ENCODE measurements at regions not wholly inside any gene's neighbourhood (a gene's known extent, or its start where the extent isn't known, plus 50 kb on each side); places are given as distances from the start of the nearest gene placed in this dataset.

DNA sequence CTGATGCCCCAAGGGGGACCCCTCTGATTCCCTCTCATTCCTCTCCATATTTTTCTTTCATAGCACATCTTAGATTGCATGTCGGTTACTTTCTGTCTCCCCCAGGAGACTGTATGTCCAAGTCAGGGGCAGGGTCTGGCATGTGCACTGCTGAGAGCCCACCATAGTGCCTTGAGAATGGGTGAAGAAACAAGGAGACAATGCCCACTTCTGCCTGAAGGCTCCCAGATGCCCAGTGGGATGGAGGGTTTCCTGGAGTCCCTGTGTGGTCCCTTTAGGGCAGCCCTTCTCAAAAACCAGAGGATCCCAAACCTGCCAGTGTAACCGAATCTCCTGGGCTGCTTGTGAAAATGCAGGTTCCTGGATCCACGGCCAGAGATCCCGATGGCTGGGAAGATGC, 126.5 kb upstream of the LARP1 start:
- intact Hi-C loops (cut with DNase I): no loop called here
- DNase-seq (ENCODE audit: low spot score): no peak

DNA sequence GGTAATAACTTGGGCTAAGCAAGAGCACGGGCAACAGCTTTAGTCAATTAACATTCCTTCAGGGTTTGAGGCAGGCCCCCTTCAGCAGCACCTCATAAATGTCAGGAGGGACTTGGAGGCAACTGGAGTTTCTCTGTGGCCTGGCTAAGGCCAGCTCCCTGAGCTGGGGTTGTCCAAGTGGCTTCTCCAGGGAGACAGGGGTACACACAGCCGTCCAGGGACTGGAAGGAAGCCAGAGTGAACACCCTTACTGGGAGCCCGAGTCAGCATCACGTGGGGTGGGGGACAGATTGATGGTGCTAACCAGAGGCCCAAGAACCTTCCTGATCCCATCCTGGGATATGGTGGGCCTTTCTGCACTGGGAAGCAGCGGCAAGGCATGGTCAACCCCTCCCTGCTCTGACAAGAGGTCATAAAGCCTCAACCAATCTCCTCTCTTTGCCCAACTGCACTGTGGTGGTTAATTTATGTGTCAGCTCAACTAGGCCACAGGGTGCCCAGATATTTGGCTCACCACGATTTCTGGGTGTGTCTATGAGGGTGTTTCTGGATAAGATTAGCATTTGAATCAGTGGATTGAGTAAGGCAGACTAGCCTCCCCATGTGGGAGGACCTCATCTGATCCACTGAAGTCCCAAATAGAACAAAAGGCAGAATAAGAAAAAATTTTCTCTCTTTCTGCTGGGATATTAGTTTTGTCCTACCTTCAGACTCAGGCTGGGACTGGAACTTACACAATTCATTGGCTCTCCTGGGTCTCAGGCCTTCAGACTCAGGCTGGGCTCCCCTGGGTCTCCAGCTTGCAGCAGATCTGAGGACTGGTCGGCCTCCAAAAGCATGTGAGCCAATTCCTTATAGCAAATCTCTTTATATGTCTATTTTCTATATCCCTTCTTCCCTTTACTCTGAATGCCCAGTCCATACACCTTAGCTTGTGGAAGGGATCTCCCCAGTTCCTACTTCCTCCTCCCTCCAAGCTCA, 127.2 kb upstream of the LARP1 start:
- no peak for DNase-seq (ENCODE audit: low spot score)
- intact Hi-C loops (cut with DNase I): no loop called here

DNA sequence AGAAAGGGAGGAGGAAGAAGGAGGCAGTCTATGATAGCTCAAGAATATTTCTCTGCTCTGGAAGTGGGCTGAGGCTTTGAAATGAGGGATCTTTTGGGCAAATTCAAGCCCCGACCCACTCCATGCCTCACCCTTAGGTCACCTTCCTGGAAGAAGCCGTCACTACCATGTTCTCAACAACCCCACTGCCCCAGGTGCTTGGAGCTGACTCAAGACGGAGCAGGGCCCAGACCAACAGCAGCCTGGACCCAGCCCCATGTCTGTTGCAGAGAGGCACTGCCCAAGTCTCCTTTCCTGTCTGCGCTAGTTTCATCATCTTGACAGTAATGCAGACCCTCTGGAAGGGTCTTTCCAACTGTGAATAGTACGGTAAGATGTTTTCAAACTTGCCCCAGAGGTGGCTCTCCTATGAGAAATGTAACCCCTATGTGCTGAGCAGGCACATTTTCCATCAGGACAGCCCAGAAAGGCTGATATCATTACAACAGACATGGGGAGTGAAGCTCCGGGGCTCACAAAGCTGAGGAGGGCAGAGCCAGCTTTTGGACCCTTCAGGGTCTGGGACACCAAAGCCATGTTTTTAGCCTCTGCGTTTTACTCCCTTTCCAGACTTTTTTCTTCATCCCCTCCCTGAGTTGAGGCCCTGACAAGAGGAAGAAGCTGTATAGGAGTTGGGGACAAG, 128.2 kb upstream of the LARP1 start:
- no peak for DNase-seq (ENCODE audit: low spot score)
- intact Hi-C loops (cut with DNase I): no loop called here

DNA sequence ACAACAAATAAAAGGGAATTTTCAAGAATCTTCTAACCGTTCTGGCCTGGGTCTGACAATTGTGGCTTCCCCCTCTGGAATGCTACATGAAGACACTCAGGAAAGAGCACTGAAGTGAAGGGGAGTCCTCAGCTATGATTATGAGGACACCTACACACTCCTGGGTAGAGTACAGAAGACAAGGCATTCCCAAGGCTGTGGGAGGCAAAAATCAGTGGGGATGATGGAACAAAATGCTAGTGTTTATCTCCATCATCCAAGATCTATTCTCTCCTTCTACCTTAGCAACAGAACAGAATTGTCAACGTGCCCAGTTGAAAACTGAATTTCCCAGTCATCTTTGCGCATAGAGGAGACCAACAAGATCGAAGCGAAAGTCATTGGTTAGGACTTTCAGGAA, 130.1 kb upstream of the LARP1 start:
- intact Hi-C loops (cut with DNase I): no loop called here
- no peak for DNase-seq (ENCODE audit: low spot score)

DNA sequence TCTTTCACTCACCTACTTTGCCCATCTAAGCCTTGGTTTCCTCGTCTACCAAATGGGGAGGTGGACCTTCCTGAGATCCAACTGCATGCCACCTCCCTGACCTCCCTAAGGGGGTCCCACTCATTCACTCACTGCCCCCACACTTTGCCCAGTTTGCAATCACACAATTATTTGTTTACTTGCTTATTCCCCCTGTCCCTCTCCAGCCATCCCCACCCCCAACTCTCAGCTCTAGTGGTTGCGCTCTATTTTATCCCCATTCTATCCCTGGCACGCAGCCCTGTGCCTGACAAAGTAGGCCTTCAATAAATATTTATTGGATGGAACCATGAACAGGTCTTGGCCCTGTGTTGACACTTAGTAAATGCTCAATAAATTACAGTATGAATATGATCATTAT, 130.8 kb upstream of the LARP1 start:
- intact Hi-C loops (cut with DNase I): no loop called here
- DNase-seq (ENCODE audit: low spot score): no peak

DNA sequence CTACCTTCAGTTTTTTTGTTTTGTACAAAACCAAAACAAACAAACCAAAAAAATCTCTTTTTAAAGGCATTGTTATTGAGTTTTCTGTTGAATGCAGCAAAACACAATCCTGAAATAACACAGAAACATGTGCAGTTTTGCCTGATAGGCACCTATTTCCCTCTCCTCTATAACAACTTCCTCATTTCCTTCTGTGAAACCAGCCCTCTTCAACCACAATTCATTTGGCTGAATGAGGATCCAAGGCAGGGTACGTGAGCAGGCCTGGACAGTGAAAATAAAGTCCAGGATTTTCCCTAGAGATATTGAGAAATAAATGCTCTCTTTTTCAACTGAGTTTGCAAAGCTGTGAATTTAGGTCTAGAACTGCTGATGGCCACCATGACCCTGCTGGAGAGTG, 134.8 kb upstream of the LARP1 start:
- DNase-seq (ENCODE audit: low spot score): no peak
- intact Hi-C loops (cut with DNase I): no loop called here

DNA sequence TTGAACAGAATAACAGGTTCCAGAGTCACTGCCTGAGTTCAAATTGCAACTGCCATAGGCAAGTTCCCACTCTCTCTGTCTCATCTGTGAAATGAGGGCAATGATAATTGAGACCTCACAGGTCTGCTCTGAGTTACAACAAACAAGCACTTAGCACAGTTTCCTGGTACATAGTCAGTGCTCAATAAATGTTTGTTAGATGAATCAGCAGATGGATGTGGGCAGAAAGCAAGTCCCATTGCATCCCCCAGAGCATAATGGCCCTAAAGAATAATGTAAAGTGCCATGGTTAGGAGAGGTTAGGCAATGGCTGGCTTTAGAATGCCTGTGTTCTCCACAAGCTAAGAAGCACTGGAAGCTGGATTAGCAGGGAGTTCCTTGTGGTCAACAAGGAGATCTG, 136.5 kb upstream of the LARP1 start:
- no peak for DNase-seq (ENCODE audit: low spot score)
- intact Hi-C loops (cut with DNase I): no loop called here

DNA sequence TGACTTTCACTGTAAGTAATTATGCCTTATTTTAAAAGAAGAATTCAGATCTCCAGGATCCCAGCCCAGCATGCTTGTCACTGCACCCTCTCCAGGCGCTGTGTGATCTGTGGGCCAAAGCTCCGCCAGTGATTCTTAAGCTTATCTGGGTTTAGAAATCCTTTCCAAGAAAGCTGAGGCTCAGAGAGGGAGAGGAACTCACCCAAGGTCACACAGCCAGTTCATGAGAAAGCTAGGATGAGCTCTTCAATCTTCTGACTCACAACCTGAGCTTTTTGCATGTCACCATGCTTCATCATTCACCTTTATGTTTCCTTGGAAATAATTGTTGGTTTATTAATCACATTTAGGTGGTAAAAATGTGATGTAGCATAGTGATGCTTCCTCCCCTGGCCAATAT, 136.6 kb upstream of the HAND1 start:
- DNase-seq (ENCODE audit: low spot score): no peak
- intact Hi-C loops (cut with DNase I): no loop called here

DNA sequence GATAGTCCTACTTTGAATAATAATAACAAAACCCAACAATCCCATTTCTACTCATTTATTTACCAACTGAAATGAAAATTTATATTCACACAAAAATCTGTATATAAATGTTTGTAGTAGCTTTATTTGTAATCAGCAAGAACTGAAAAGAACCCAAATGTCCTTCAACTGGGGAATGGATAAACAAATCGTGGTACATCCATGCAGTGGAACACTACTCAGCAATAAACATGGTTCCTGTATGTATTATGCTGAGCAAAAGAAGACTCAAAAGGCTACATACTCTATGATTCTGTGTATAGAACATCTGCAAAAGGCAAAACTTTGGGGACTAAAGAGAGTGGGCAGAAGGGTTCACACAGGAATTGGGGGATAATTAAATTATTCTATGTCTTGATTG, 136.1 kb upstream of the HAND1 start:
- intact Hi-C loops (cut with DNase I): no loop called here
- DNase-seq (ENCODE audit: low spot score): no peak

DNA sequence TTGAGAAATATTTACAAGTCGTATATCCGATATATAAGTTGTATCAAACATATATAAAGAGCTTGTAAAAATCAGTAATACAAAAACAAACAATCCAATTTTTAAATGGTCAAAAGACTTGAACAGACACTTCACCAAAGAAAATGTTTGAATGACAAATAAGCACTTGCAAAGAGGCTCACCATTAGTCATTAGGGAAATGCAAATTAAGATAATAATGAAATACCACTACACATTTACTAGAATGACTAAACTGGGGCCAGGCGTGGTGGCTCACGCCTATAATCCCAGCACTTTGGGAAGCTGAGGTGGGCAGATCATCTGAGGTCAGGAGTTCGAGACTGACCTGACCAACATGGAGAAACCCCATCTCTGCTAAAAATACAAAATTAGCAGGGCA, 134.6 kb upstream of the HAND1 start:
- intact Hi-C loops (cut with DNase I): no loop called here

DNA sequence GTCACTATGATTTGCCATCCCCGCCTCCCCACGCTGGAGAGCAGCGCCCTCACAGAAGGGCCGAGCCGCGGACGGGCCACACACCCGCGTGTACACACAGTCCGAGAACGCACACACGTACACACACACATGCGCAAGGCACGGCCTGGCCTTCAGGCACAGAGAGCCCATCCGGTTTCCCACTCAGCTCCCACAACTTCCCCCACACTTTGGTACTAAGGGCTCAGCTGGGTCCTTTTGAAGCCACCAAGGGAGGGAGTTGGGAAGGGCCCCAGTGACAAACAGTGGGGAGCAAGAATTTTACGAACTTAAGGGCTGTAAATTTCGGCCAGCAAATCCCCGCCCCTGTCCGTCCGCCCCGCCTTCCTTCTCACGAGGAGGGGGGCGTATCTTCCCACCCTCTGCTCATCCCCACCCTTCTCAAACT, 133.3 kb upstream of the HAND1 start:
- intact Hi-C loops (cut with DNase I): no loop called here

More for the DNA sequence above, 134.6 kb upstream of the HAND1 start:
- DNase-seq (ENCODE audit: low spot score): no peak

DNA sequence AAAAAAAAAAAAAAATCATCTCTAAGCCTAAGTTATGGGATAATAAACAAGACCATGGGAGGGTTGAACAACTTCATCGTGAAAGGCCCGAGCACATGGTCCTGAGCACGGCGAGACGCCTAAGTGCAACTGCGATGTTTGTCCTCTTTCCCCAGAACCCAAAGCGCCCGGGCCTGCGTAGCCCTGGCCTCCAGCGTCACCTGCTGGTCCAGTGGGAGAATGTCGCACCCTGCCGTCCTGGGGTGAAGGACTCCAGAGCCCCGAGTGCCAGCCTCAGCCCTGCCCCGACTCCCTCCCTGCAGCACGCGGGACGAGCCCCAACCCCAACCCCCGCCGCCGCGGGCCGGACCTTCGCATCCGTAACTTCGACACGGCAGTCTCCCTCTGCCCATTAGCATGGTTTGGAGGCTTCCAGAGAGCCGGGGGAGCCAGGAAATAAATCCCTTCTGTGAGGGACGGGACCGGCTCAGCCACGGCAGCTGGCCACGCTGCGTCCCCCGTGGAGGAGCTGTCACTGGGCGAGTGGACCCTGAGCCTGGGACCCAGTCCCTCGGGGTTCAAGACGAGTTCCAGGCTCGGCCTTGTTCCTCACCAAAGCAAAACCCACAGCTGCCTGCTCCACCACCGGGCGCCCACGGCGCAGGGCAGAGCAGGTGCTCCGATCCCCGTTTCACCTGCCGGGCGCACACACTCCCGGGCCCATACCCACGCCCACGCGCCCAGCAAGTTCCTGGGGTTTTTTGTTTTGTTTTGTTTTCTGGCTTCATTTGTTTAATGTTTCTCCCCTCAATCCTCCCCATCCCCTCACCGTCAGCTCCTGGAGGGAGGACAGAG, 132.5 kb upstream of the HAND1 start:
- intact Hi-C loops (cut with DNase I): loop anchor here (1.0 kb wide), 1 partner anchor 143 kb away; no protein-coding TSS in a partner anchor
- no peak for DNase-seq (ENCODE audit: low spot score)

More for the DNA sequence above, 133.3 kb upstream of the HAND1 start:
- DNase-seq (ENCODE audit: low spot score): no peak

DNA sequence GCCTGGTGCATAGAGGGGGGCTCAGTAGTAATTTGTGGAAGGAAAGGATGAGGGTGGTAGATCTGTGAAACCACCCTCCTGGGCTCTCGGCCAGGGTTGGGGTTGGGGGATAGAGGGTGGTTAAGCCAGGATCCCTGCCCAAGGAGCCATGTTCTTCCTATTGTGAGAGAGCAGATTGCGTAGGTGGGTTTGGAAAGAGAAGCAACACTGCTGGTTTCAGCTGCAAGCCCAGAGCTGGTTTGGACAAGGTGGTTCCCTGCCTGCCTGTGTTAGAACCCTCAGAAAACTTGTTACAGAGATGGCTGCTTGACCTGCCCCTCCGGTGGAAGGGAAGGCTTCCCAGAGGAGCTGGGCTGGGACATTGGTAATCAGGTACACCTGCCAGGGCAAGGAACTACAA, 131.2 kb upstream of the HAND1 start:
- DNase-seq (ENCODE audit: low spot score): no peak
- intact Hi-C loops (cut with DNase I): no loop called here

DNA sequence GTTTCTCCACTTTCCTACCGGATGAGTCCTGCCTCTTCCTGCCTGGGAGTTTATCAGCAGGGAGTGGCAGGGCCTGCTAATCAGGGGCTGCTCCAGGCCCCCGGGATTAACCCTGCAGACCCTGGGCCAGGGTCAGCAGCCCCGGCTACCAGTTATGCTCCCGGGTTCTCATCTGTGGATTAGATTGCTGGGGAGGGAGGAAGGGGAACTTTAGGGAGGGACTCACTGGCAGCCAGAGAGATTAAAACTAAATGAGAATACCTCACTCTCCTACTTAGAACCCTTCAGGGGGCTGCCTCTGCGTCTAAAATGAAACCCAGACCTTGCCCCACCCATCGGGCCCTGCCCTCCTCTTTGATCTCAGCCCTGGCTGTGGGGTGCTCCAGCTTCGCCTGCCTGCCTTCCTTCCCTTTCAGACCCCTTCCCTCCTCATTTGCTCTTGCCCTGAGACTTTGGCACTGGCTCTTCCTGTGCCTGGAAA, 130.5 kb upstream of the HAND1 start:
- DNase-seq (ENCODE audit: low spot score): no peak
- intact Hi-C loops (cut with DNase I): no loop called here

DNA sequence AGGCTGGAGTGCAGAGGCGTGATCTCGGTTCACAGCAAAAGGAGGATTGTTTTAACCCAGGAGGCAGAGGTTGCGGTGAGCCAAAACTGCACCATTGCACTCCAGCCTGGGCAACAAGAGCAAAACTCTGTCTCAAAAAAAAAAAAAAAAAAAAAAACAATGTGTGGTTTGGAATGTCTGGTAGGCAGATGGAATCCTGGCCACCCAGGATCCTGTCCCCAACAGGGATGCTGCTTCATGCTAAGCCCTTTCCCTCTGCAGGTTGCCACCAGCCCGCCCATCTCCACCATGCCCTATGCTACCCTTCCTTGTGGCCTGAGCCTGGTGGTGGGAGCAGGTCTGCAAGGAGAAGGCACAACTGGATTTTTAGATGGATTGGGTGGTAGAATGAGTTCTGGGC, 129.7 kb upstream of the HAND1 start:
- intact Hi-C loops (cut with DNase I): no loop called here
- no peak for DNase-seq (ENCODE audit: low spot score)

DNA sequence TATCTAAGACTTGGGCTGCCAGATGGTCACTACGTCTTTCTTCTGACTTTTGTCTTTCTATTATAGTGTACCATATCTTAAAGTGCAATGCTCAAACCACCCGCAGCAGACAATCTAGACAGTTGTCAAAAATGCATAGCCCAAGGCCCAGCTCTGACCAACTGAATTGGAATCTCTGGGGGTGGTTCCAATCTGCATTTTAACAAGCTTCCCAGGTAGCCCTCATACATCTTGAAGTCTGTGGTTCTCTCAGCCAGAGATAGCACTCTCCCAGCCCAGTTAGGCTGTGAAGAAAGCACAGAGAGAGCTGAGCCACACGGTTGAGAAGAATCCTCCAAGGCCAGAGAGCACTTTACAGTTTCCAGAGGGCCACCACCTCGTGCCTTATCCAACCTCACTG, 128.2 kb upstream of the HAND1 start:
- intact Hi-C loops (cut with DNase I): no loop called here
- DNase-seq (ENCODE audit: low spot score): no peak

DNA sequence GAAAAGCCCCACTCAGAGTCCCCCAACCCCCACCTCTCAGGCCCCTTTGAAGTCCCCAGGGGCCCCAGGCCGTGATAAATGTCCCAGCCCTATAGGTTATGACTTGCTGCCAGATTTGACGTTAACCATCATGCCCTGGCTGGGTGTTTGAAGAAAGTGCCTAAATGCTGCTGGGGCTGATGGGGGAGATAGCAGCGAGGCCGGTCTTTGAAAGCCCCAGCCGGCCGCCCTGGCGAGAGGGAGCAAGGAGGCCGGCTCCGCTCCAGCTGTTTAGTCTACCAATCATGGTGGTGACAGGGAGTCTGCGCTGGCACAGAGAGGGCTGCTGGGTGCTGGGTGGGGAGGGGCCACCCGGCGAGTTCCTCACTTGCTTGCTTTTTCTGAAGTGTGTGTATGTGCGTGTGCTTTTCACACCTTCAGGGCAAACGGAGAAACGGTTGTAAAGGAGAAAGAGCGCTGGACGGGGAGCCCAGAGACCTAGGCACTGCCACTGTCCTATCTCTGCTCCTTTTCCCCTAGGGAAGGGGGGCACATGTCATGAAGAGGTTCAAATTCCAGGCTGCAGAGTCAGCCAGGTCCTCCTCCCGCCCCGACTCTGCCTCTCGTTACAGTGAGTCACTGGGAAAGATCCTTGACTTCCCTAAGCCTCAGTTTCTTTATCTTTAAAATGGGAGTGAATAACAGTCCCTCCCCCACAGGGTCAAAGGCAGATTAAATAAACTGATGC, 126.1 kb upstream of the HAND1 start:
- no peak for DNase-seq (ENCODE audit: low spot score)
- intact Hi-C loops (cut with DNase I): loop anchor here (2.0 kb wide), 1 partner anchor 81 kb away; no protein-coding TSS in a partner anchor

DNA sequence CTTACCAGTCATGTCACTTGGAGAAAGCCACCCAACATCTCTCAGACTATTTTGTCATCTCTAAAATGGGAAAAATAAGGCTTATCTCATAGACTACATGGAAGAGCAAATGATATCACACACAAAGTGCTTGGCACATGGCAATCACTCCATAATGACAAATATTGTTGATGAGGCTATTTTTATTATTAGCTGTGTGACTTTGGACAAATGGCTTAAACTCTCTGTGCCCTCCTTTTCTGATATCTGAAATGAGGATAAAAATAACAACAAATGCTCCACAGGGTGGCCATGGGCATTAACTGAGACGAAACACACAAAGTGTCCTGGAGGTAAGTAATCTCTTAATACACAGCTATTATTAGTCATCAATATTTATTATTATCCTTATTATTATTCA, 125.5 kb upstream of the HAND1 start:
- no peak for DNase-seq (ENCODE audit: low spot score)

DNA sequence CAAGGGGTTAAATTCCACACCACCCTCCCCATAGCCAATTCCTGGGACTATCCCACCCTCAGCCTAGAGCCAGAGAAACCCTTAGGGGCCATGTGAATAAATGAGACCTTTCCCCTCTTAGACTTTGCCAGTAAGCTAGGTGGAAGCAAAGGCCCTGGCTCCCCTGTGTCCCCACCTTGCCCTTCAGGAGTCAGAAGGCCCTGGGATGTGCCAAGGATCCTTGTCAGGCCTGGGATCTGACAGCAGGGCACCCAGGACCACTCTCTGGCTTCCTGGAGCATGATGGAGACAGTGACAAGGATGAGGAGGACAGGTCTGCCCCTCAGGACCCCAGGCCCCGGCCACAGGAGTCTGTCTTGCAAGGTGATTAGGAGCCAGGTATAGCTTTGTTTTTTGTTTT, 125.0 kb upstream of the HAND1 start:
- intact Hi-C loops (cut with DNase I): no loop called here
- DNase-seq (ENCODE audit: low spot score): no peak

More for the DNA sequence above, 125.5 kb upstream of the HAND1 start:
- intact Hi-C loops (cut with DNase I): no loop called here
